GM18505 (cell line): ENCODE measurements at regions not wholly inside any gene's neighbourhood (a gene's known extent, or its start where the extent isn't known, plus 50 kb on each side); places are given as distances from the start of the nearest gene placed in this dataset.

Source experiments
- ATAC-seq: cut with Tn5 transposase; IDR thresholded peaks from one replicate; pipeline ENCODE4 v1.9.1; 2021; ENCODE audit not compliant: unreplicated experiment
- POLR2A ChIP-seq: IDR thresholded peaks from 4 replicates; pipeline ENCODE4 v1.6.1; 2011; ENCODE audit warnings: borderline replicate concordance; ENCODE audit not compliant: insufficient read depth, insufficient read length; ENCODE audit errors: extremely low read depth

- ATAC-seq, result no peak
- TF ChIP-seq POLR2A, result no peak
Measured at GRCh38 chr19:32219392-32219791, 126.0 kb upstream of the ZNF507 start.

- no peak for ATAC-seq
- no peak for TF ChIP-seq POLR2A
Measured at GRCh38 chr19:32219881-32220472, 125.4 kb upstream of the ZNF507 start.

GRCh38 chr19:32220951-32221350 lies 124.5 kb upstream of the ZNF507 start:
- no peak for TF ChIP-seq POLR2A
- ATAC-seq, result no peak

GRCh38 chr19:32222556-32222955 lies 122.9 kb upstream of the ZNF507 start:
- TF ChIP-seq POLR2A, result no peak
- no peak for ATAC-seq

GRCh38 chr19:32223106-32223505 lies 122.3 kb upstream of the ZNF507 start:
- ATAC-seq, result no peak
- no peak for TF ChIP-seq POLR2A

- no peak for TF ChIP-seq POLR2A
- no peak for ATAC-seq
Measured at GRCh38 chr19:32223595-32224370, 121.6 kb upstream of the ZNF507 start.

- TF ChIP-seq POLR2A, result no peak
- peak; percentile 73 for ATAC-seq
Measured at GRCh38 chr19:32224371-32225244, 120.8 kb upstream of the ZNF507 start.

- no peak for ATAC-seq
- TF ChIP-seq POLR2A, result no peak
Measured at GRCh38 chr19:32227561-32228165, 117.7 kb upstream of the ZNF507 start.

- no peak for TF ChIP-seq POLR2A
- no peak for ATAC-seq
Measured at GRCh38 chr19:32230441-32230840, 115.0 kb upstream of the ZNF507 start.

- TF ChIP-seq POLR2A, result no peak
- ATAC-seq, result no peak
Measured at GRCh38 chr19:32231020-32231419, 114.4 kb upstream of the ZNF507 start.

- ATAC-seq, result no peak
Measured at GRCh38 chr19:32231691-32232090, 113.7 kb upstream of the ZNF507 start.

GRCh38 chr19:32232449-32232848 lies 113.0 kb upstream of the ZNF507 start:
- no peak for ATAC-seq
- TF ChIP-seq POLR2A, result no peak

More at GRCh38 chr19:32231691-32232090, 113.7 kb upstream of the ZNF507 start:
- TF ChIP-seq POLR2A, result no peak

- TF ChIP-seq POLR2A, result no peak
- no peak for ATAC-seq
Measured at GRCh38 chr19:32233091-32233490, 112.3 kb upstream of the ZNF507 start.
